22Rv1 (cell line): ENCODE measurements at regions not wholly inside any gene's neighbourhood (a gene's known extent, or its start where the extent isn't known, plus 50 kb on each side); places are given as distances from the start of the nearest gene placed in this dataset.

ENCODE experiments used
- CTCF ChIP-seq: fragments of 450-650 bp; IDR thresholded peaks from 2 replicates; pipeline ENCODE4 v1.5.1; 2017; ENCODE audit warnings: mild to moderate bottlenecking
- ZFX ChIP-seq: fragments of 450-650 bp; IDR thresholded peaks from 2 replicates; pipeline ENCODE4 v1.6.1; 2017; ENCODE audit warnings: antibody characterized with exemption, borderline replicate concordance

GRCh38 chr4:18511727-18512126, 490.2 kb upstream of the LCORL start:
- TF ChIP-seq CTCF (no peak), ZFX (no peak)
